OCI-LY3 (cell line): ENCODE measurements at regions not wholly inside any gene's neighbourhood (a gene's known extent, or its start where the extent isn't known, plus 50 kb on each side); places are given as distances from the start of the nearest gene placed in this dataset.

Source experiments
- CTCF ChIP-seq: fragments of 200-600, 300-600 bp; sonication (generic); IDR thresholded peaks from 2 replicates; pipeline ENCODE4 v1.5.1; 2014; ENCODE audit warnings: antibody characterized with exemption, low read length, low read depth
- EZH2phosphoT487 ChIP-seq: fragments of 200-600 bp; shearing (Covaris generic); IDR thresholded peaks from 2 replicates; pipeline ENCODE4 v1.6.1; 2018; ENCODE audit warnings: antibody characterized with exemption, mixed run types, low read depth

- TF ChIP-seq CTCF (no peak), EZH2phosphoT487 (no peak)
These were observed 412.5 kb upstream of the ADAMTS5 start for GRCh38 chr21:27379354-27379753.
